ENCODE measurements at regions not wholly inside any gene's neighbourhood (a gene's known extent, or its start where the extent isn't known, plus 50 kb on each side); places are given as distances from the start of the nearest gene placed in this dataset.

DNA sequence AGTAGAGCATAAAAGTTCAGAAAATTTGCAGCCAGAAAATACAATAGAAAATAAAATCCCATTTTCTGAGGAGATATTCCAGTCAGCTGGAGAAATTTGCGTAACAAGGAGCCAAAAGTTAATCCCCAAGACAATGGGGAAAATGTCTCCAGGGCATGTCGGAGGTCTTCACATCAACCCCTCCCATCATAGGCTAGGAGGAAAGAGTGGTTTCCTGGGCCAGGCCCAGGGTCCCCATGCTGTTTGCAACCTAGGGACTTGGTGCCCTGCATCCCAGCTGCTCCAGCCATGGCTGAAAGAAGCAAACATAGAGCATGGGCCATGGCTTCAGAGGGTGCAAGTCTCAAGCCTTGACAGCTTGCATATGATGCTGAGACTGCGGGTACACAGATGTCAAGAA is 255.0 kb downstream of the DTWD2 start:
- ChIA-PET POLR2A (ENCODE audit: unreplicated experiment) (no interaction called here), CTCF (no interaction called here)
- H3K4me3 ChIP-seq, result no peak overlapping the region
- H3K36me3 ChIP-seq (ENCODE audit: low read depth), result no peaks in the 10 kb centered on the region
- H3F3A ChIP-seq (ENCODE audit: insufficient read depth, low read depth), result no peaks in the 10 kb centered on the region
- DNase-seq, result no peak
- H3K4me2 ChIP-seq, result no peak overlapping the region
- H3K27me3 ChIP-seq (ENCODE audit: insufficient read depth, low read depth), result no peaks in the 10 kb centered on the region
- H2AFZ ChIP-seq, result no peak overlapping the region
- H3K4me1 ChIP-seq (replicated peaks; ENCODE audit: insufficient read depth), result no peaks in the 10 kb centered on the region
- H3K9me3 ChIP-seq (ENCODE audit: insufficient read depth, low read depth), result no peaks in the 10 kb centered on the region
- H3K79me2 ChIP-seq (ENCODE audit: low read depth), result no peaks in the 10 kb centered on the region
- H3K27ac ChIP-seq, result no peak overlapping the region
- intact Hi-C loops (cut with micrococcal nuclease; ENCODE audit: unreplicated experiment), result no loop called here
- TF ChIP-seq, protein P1, sequence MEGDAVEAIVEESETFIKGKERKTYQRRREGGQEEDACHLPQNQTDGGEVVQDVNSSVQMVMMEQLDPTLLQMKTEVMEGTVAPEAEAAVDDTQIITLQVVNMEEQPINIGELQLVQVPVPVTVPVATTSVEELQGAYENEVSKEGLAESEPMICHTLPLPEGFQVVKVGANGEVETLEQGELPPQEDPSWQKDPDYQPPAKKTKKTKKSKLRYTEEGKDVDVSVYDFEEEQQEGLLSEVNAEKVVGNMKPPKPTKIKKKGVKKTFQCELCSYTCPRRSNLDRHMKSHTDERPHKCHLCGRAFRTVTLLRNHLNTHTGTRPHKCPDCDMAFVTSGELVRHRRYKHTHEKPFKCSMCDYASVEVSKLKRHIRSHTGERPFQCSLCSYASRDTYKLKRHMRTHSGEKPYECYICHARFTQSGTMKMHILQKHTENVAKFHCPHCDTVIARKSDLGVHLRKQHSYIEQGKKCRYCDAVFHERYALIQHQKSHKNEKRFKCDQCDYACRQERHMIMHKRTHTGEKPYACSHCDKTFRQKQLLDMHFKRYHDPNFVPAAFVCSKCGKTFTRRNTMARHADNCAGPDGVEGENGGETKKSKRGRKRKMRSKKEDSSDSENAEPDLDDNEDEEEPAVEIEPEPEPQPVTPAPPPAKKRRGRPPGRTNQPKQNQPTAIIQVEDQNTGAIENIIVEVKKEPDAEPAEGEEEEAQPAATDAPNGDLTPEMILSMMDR (conservative IDR thresholded peaks at IDR 0.05), result no peak
- TF ChIP-seq EZH2 (IDR thresholded peaks at IDR 0.05; ENCODE audit: low read depth), result no peak
- H3K9me2 ChIP-seq (ENCODE audit: insufficient read depth), result no peaks in the 10 kb centered on the region
- no peaks in the 10 kb centered on the region for H4K20me1 ChIP-seq (ENCODE audit: insufficient read depth)
- BruUV-seq (replicated peaks), result no TSS peak

DNA sequence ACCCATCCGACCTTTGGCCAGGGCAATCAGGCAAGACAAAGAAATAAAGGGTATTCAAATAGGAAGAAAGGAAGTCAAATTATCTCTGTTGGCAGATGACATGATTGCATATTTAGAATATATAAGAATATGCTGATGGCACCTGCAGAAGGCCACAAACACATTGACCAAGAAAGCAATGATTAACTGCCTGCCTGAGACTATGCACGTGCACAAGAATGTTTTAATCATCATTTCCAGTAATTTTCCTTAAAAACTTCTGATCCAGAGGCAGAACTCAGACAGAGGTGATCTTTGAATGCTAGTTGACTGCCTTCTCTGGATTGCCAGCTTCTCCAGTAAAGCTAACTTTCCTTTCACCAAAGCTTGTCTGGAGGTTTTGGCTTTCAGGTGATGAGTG is 260.2 kb downstream of the DTWD2 start:
- CTCF ChIA-PET, result no interaction called here

DNA sequence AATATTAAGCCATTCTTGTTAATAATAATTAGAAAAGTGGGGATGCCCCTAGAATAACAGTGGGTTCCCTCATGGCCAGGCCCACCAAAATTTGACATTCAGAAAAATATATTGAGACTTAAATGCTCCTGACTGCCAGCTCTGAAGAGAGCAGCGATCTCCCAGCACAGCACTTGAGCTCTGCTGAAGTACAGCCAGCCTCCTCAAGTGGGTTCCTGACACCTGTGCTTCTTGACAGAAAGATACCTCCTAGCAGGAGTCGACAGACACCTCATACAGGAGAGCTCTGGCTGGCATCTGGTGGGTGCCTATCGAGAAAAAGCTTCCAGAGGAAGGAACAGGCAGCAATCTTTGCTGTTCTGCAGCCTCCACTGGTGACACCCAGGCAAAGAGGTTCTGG is 261.5 kb downstream of the DTWD2 start:
- no peak overlapping the region for H3K4me2 ChIP-seq
- no peaks in the 10 kb centered on the region for H3K36me3 ChIP-seq (ENCODE audit: low read depth)
- BruUV-seq (replicated peaks), result no TSS peak
- H3K4me1 ChIP-seq (replicated peaks; ENCODE audit: insufficient read depth), result no peaks in the 10 kb centered on the region
- intact Hi-C loops (cut with micrococcal nuclease; ENCODE audit: unreplicated experiment), result no loop called here
- no peak overlapping the region for H3K4me3 ChIP-seq
- ChIA-PET POLR2A (ENCODE audit: unreplicated experiment) (no interaction called here), CTCF (no interaction called here)
- no peaks in the 10 kb centered on the region for H3K9me2 ChIP-seq (ENCODE audit: insufficient read depth)
- DNase-seq, result no peak
- TF ChIP-seq, protein P1 (conservative IDR thresholded peaks at IDR 0.05), result no peak
- TF ChIP-seq EZH2 (IDR thresholded peaks at IDR 0.05; ENCODE audit: low read depth), result no peak
- no peak overlapping the region for H2AFZ ChIP-seq
- H3K9me3 ChIP-seq (ENCODE audit: insufficient read depth, low read depth), result no peaks in the 10 kb centered on the region
- no peaks in the 10 kb centered on the region for H3F3A ChIP-seq (ENCODE audit: insufficient read depth, low read depth)
- no peak overlapping the region for H3K27ac ChIP-seq
- no peaks in the 10 kb centered on the region for H3K79me2 ChIP-seq (ENCODE audit: low read depth)
- H3K27me3 ChIP-seq (ENCODE audit: insufficient read depth, low read depth), result no peaks in the 10 kb centered on the region
- no peaks in the 10 kb centered on the region for H4K20me1 ChIP-seq (ENCODE audit: insufficient read depth)

More for the DNA sequence above, 260.2 kb downstream of the DTWD2 start:
- no peaks in the 10 kb centered on the region for H3K27me3 ChIP-seq (ENCODE audit: insufficient read depth, low read depth)
- no peak for DNase-seq
- no TSS peak for BruUV-seq (replicated peaks)
- H3K4me2 ChIP-seq, result no peak overlapping the region
- H3K4me1 ChIP-seq (replicated peaks; ENCODE audit: insufficient read depth), result no peaks in the 10 kb centered on the region
- intact Hi-C loops (cut with micrococcal nuclease; ENCODE audit: unreplicated experiment), result no loop called here
- H4K20me1 ChIP-seq (ENCODE audit: insufficient read depth), result no peaks in the 10 kb centered on the region
- H3F3A ChIP-seq (ENCODE audit: insufficient read depth, low read depth), result no peaks in the 10 kb centered on the region
- no peak overlapping the region for H3K4me3 ChIP-seq
- TF ChIP-seq EZH2 (IDR thresholded peaks at IDR 0.05; ENCODE audit: low read depth), result no peak
- TF ChIP-seq, protein P1 (conservative IDR thresholded peaks at IDR 0.05), result no peak
- no peaks in the 10 kb centered on the region for H3K36me3 ChIP-seq (ENCODE audit: low read depth)
- H3K9me3 ChIP-seq (ENCODE audit: insufficient read depth, low read depth), result no peaks in the 10 kb centered on the region
- no peaks in the 10 kb centered on the region for H3K9me2 ChIP-seq (ENCODE audit: insufficient read depth)
- no peak overlapping the region for H2AFZ ChIP-seq
- H3K27ac ChIP-seq, result no peak overlapping the region
- POLR2A ChIA-PET (ENCODE audit: unreplicated experiment), result no interaction called here
- no peaks in the 10 kb centered on the region for H3K79me2 ChIP-seq (ENCODE audit: low read depth)
